Activated effector memory CD4-positive, alpha-beta T cell treated with anti-CD3 and anti-CD28 coated beads, Interleukin-2, amount 50 U/mL, for 16 hours (primary cell): ENCODE measurements at regions not wholly inside any gene's neighbourhood (a gene's known extent, or its start where the extent isn't known, plus 50 kb on each side); places are given as distances from the start of the nearest gene placed in this dataset.

Experiments used
- DNase-seq: peaks from one replicate; pipeline ENCODE4 v3.0.0-alpha.2; 2020

DNA sequence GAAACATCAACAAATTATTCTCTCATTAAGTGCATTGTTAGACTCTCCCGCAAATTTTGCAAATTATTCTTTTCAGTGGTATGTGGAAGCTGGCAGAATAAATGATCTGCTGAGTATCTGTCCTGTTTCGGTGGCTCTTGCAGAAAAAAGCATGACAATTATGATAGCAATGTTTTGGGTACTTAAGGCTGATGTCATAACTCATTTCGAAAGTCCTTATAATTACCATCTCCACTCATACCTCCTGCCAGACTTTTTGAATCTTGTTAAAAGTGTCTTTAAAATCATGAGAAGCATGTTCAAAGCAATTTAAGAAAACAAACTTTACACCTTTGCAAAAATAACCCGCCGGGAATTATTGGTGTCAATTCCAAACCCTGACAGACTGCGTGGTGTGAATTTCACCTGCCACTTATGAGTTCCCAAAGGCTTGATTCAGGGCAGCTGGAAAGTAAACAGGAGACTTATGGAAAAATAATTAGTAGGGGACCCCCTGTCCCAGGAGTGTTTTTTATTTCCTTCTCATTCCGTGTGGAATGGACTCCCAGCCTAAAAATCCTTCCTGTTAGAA is 87.6 kb upstream of the E2F3 start:
- DNase-seq: no peak

DNA sequence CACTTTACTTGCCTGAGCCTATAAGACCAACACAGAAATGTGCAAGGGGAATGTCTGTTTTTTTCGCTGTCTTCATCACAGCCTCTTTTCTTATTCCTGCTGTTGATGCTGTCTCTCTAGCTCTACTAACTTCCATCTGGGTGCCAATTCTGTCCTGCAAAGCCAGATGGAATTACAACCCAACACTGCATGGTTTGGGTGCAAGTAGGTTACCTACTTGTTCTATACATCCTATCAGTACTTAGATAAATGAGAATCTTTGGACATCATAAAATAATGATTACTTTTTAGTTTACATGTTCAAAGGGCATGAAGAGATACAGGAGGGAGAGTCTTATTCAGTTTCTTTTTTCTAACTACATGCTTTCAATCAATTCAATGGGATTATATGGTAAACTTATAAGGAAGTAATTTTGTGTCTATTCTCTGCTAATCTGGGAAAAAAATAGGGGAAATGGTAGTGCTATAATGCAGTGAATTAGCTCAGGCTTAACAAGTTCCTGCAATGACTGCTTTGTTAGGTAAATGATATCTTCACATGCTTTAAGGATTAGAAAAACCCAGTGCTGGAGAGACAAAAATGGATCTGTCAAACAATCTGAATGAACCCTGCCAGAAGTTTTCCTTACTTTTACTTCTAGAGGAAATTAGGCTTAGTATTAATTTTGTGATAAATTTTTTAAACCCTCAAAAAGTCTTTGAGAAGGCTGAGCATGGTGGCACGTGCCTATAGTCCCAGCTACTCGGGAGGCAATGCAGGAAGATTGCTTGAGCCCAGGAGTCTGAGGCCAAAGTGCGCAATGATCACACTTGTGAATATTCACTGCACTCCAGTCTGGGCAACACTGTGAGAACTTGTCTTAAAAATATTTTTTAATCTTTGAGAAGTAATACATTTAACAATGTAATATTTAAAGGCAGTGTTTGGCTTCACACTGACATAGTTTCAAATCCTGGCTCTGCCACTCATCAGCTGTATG is 86.5 kb upstream of the E2F3 start:
- no peak for DNase-seq

DNA sequence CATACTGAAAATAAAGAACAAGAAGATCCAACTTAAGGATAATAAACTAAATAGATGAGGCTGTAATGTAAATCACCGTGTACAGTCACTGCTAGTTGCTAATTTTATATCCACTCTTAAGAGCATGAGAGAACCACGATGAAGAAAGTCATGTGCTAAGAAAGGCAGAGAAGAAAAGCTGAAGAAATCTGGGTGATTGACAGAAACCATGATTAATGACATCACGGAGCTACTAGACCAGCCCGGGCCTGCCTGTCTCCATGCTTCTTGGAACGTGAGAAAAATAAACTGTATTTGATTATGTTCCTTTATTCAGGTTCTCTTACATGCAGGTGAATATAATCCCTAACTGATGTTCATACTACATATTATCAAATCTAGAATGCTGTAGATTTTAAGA is 84.2 kb upstream of the E2F3 start:
- no peak for DNase-seq

DNA sequence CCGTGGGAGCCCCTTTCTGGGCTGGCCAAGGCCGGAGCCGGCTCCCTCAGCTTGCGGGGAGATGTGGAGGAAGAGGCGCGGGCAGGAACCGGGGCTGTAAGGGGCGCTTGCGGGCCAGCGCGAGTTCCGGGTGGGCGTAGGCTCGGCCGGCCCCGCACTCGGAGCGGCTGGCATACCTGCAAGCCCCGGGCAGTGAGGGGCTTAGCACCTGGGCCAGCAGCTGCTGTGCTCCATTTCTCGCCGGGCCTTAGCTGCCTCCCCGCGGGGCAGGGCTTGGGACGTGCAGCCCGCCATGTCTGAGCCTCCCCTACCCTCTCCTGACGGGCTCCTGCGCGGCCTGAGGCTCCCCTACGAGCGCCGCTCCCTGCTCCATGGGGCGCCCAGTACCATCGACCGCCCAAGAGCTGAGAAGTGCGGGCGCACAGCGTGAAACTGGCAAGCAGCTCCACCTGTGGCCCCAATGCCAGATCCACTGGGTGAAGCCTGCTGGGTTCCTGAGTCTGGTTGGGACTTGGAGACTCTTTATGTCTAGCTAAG is 82.8 kb upstream of the E2F3 start:
- no peak for DNase-seq

DNA sequence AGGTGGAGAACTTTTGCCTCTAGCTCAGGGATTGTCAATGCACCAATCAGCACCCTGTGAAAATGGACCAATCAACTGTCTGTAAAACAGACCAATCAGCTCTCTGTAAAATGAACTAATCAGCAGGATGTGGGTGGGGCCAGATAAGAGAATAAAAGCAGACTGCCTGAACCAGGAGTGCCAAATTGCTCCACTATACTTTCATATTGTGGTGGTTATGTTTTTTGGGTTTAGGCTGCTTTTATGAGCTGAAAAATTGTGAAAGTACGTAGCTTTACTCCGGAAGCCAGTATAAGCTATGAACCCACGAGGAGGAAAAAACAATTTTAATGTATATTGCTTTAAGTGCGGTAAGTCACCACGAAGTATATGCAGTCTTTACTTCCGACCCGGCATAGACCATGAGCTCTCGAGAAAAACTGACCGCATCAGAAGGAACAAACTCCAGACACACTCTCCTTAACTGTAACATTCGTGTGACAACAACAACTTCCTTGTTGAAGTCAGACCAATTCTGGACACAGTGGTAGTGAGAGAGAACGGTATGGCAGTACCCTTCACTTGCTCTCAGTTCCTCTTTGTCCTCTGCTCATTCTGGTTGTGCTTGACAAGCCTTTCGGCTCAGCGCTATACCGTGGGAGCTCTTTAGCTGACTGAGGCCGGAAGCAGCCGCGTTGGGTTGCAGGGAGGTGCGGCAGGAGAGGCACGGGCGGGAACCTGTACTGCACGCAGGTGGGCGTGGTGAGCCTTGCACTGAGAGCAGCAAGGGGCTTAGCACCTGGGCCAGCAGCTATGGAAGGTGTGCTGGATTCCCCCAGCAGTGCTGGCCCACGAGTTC is 81.9 kb upstream of the E2F3 start:
- peak; percentile 89 for DNase-seq

DNA sequence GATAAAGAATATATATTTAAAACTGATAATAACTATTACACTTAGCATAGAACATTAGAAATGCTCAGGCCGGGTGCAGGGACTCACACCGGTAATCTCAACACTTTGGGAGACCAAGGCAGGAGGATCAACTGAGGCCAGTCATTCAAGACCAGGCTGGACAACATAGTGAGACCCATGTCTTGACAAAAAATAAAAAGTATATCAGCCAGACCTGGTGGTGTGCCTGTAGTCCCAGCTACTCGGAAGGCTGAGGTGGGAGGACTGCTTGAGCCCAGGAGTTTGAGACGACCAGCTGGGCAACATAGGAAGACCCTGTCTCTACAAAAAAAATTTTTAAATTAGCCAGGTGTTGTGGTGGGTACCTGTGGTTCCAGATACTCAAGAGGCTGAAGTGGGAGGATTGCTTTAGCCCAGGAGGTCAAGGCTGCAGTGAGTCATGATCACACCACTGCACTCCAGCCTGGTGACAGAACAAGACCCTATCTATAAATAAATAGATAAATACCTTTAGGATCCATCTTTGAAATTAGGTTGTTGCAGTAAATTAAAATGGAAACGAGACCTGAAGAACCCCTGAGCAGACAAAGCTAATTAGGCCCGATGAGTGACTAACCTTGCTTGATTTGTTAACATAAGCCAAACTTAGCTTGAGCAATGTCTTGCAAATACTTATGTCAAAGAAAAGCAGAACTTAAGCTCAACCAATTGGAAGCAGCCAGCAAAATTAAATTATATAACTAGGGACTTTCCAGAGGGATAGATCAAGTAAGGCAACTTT is 75.8 kb upstream of the E2F3 start:
- DNase-seq: no peak

DNA sequence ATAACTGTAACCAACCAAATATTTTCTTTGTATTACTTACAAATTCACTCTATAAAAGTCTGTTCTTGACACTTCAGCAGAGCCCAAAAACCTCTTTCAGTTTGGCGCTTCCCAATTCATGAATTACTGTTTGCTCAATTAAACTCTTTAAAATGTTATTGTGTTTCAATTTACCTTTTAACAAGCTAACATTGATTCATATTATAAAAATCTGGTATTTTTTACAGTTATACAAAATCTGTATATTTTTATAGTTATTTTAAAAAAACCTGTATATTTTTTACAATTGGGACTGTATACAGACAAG is 75.3 kb upstream of the E2F3 start:
- no peak for DNase-seq

DNA sequence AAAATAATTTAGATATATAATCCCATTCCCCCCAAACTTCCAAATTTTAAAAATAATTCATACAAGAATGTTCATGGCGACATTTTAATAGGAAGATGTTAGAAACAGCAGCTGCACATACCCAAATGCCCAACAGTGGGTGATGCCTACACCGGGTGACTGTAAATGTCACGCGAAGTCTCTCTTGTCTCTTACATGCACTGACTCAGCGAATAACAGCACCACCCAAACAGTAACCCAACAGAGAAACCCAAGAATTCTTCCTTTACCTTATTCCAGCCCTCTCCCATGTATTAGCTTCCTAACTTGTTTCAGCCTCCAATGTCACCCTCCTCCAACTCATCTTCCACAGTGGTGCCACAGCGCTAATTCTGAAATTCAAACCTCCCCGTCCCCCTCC is 74.5 kb upstream of the E2F3 start:
- no peak for DNase-seq

DNA sequence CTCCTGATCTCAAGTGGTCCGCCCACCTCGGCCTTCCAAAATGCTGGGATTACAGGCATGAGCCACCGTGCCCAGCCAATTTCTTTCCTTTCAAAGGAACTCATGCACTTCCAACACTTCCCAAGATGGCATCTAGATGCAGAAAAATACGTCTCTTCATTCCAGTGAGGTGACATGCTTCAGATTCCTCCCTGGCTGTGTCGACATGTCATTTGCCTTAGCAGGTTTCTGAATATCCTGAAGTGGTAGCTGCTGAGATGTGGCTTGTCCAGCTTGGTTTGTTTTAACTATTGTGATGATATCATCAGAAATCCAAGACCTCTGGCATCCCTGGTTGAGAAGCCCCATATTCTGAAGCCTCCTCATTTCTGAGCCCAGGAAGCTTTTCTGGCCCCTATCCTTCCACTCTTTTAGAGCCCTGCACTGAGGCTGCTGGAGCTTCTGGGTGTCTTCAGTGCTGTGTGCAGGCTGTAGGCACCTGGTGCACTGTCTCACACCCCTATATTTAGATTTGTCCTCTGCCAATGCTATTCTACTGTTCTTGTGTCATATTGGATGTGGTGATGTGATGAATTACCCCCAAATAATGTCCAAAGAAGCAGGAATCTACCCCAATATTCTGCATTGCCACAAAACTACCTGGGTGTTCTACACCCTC is 73.3 kb upstream of the E2F3 start:
- no peak for DNase-seq

DNA sequence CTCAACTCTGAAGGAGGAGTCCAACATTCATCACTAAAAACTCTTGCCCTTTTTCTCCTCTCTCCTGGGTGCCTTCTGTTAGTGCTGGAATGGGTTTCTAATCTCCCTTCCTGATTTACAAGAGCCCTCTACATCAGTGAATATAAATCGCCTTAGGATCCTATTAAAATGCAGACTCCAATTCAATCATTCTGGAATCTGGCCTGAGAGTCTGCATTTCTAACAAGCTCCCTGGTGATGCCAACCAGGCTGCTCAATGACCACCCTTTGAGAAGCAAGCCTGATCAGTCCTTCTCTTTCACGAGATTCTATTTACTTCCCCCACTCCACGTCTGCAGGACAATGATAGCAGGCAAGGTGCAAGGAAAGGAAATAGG is 72.8 kb upstream of the E2F3 start:
- DNase-seq: no peak

DNA sequence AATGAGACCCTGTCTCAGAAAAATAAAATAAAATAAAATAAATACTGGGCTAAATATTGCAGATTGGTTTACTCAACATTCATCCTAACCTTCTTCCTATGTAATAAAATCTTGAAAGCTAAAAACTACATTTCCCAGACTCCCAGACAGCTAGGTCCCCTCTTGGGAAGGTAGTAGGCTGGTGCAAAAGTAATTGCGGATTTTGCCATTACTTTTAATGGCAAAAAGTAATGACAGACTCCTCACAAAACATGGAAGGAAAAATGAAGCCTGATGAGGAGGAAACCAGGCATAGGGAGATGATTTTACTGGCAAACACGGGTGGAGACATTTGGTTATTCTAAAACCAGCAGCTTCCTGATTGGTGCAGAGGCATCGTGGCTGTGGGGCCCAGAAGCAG is 70.6 kb upstream of the E2F3 start:
- no peak for DNase-seq

DNA sequence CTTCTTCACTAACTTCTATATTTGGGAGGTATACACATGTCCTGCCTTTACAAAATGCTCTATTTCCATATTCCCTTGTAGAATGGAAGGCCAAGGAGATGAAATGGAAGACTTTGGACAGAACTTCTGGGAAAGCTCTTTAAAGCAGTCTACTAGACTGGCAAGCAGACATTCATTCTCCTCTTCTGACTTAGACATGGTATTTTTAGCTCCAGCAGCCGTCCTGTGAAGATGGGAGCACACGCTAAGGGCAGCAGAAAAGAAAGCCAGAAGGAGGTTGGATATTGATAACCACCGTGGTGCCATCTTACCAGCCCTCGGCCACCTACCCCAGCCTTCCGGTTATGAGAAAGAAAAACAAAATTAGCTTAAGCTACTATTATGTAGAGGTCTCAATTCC is 70.1 kb upstream of the E2F3 start:
- DNase-seq: no peak

DNA sequence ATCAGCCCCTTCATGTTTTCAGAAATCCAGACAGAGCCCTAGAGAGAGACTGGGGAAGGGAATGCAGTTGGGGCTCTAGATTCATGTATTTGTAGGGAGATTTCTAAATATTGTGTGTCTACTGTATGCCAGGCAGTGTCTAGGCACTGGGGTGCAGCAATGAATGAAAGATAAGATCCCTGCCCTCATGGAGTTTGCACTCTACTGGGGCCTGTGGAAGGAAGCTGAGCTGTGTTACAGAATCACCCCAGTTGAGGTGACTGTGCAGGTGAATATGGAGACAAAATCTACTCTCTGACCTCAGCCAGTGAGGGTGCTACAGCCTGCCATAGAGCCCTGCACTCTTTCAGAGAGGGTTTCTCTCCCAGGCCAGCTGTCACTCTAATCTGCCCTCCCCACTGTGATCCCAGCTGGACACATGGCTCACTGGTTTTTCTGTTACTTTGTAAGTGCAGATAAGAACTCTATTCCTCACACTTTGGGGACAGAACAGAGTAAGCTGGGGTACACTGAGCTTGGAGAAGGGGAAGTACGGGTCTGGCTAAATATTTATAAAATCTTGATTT is 69.2 kb upstream of the E2F3 start:
- no peak for DNase-seq

DNA sequence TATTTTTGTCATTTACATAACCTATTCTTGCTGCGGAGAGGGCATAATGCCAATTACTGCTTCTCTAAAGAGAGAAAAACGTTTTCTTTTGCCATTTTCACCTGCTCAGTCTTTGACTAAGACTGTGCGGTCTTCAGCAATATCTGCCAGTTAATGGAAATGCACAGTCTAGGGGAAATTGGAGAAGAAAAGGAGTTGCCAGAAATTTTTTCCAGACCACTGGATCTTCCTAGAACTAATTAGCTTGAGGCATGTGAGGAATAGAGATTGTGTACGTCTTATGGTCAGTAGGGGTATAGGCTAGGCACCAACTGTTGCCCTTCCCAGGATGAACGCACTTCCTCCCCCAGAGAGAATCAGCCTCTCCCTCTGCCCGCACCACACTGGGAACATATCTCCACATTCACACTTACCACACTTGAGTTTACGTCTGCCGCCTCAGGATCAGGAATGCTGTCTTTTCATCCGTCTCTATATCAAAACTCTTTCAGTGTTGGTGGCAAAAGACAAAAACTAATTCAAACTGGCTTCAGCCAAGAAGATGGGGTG is 67.9 kb upstream of the E2F3 start:
- DNase-seq: no peak

DNA sequence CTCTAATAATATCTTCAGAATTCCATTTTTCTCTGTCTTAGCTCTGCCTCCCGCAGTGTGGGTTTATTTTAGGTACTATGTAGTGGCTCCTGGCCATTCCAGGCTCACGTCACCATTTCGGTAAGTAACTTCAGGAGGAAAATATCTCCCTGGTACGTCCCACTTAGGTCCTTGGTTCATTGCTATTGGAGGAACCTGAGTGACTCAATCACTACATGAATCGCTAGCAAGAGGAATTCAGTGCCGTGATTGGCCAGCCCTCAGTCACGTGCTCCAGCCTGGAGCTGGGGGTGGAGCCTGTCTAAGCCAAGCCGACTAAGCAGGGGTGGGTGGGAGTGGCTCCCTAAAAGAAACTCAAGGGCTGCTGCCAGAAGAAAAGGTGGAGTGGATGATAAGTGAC is 67.3 kb upstream of the E2F3 start:
- no peak for DNase-seq

DNA sequence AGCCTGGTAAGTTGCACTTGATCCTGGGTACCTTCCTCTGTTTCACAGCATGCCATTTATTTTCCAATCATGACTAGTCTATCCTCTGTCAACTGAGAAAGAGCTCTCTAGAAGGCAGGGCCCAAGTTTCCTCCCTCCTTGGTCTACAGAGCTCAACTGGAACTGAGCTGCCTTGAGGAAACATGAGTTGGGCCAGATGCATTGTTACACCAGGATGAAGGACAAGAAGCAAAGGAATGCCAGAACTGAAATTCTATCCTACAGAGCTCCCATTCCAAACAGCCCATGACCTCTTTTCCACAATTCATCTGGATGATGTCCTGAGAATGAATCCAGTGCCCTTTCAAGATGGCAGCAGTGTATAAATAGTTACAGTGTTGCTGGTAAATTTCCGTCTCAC is 66.7 kb upstream of the E2F3 start:
- DNase-seq: no peak

DNA sequence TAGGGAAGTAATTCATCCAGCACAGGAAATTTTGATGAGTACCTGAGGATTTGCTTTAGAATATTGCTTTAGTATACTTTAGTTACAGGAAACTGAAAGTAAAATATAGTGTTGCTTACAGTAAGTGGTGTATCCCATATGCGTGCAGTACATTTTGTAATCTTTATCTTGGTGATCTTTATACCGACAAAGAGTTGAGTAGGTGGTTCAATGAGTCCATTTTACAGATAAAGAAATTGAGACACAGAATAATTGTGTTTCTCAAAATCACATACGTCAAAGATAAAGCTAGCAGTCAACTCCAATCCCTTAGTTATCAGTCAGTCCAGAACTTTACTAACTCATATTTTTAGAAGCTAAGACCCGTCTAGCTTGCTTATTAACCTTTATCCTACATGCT is 65.8 kb upstream of the E2F3 start:
- no peak for DNase-seq

DNA sequence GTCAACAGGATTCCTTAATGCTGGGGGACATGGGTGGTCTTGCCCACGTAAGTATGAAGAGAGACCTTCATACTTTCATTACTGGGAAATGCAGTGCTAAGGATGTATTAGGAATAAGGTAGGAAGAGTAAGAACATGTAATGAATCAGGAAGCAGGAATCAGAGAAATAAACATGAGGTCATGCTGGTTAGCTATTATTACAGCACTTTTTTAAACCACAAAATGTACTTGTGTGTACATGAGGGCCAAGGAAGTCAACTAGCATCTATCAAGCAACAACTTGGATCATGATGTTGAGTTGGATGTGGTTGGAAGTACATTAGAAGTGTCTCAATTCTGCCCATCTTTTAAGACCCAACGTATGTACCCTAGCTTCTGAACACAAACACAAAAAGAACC is 63.5 kb upstream of the E2F3 start:
- DNase-seq: no peak

DNA sequence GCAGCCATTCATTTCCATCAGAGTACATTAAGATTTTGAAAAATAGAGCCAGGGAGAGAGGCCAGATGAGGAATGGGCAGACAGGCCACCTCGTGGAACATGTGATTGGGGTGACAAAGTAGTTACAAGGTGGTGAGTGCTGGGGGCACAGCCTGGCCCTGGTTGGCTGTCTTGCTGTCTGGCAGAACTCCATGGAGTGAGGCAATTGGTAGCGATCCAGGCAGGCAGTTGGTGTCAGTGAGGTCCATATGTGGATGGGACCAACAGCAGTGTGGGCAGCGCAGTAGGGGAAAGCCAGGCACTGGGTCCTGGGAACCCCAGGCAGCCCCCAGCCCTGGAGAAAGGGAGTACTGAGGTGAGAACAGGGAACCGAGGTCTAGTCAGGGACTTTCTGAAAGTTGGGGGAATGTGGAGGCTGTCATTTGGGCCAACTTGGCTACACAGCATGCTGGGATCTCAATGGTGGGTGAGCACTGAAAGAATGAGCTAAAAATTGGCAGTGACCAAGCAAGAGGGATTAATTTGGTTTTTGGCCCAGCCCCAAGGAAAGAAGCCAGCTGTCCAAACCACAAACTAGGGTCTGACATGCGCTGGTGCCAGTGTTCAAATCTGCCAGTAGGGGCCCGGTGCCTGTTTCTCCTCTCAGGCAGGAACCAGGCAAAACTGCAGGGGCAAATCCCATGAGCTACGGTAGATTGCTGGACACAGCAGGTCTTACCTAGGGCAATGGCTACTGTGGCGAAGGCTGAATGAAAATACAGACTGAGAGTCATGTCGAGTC is 61.4 kb upstream of the E2F3 start:
- no peak for DNase-seq

DNA sequence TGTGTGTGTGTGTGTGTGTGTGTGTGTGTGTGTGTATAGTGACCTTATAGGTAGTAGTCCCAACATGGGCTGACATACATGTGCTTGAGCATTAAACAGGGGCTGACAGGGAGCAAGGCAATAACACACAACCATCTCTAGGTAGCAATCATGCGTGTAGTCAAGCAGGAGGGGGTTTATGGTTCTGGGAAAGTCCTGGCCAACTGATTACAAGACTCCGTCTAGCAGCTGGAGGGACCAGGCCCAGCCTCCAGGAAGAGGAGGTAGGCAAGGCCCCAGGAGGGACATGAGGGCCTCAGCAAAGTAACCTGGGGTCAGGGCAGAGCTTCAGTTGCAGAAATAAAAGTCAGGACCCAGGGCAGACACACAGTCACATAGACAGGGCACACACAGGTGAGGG is 60.6 kb upstream of the E2F3 start:
- no peak for DNase-seq

DNA sequence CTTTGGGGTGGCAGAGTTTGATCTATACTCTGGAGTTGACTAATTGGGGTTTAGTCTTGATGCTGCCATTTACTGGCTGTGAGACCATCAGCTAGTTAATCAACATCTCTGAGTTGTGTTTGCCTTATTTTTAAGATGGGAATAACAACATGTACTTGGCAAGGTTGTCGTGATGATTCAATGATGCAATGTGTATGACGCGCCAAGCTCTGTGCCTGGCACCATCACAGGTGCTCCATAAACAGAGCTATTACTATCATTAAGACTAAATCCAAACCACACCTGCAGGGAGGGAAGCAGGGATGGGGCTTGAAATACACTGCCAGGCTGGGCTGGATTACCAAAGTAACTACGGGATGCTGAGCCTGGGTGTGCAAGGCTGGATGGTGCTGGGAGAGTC is 60.1 kb upstream of the E2F3 start:
- no peak for DNase-seq
